Sigmoid colon (tissue), 3 donors: ENCODE measurements at regions not wholly inside any gene's neighbourhood (a gene's known extent, or its start where the extent isn't known, plus 50 kb on each side); places are given as distances from the start of the nearest gene placed in this dataset.

Experiments
- CTCF ChIP-seq, 4 experiments: fragments of 450-650 bp in 3 of 4; fragments of 200-600 bp in 1 of 4; IDR thresholded peaks; one replicate each; pipeline ENCODE4 v1.5.1; 2016 to 2019; ENCODE audit warnings: antibody characterized with exemption in 4 of 4, mild to moderate bottlenecking in 3 of 4, moderate library complexity in 2 of 4
- POLR2A ChIP-seq, 2 donors: fragments of 450-650 bp; IDR thresholded peaks; one replicate each; pipeline ENCODE4 v1.6.1; 2016; ENCODE audit warnings: antibody characterized with exemption in 2 of 2, mild to moderate bottlenecking in 2 of 2, moderate library complexity in 2 of 2

GRCh38 chr11:37442576-37442975, 844.5 kb upstream of the RAG2 start:
- no peak for TF ChIP-seq CTCF (IDR thresholded peaks at IDR 0.05)
- no peak for TF ChIP-seq POLR2A (IDR thresholded peaks at IDR 0.05)
